ENCODE measurements at regions not wholly inside any gene's neighbourhood (a gene's known extent, or its start where the extent isn't known, plus 50 kb on each side); places are given as distances from the start of the nearest gene placed in this dataset.
"Not testable (repeated sequence)": the region's sequence is repeated elsewhere in the genome, so short reads cannot be mapped to it uniquely, and the experiment has no call there.

DNA sequence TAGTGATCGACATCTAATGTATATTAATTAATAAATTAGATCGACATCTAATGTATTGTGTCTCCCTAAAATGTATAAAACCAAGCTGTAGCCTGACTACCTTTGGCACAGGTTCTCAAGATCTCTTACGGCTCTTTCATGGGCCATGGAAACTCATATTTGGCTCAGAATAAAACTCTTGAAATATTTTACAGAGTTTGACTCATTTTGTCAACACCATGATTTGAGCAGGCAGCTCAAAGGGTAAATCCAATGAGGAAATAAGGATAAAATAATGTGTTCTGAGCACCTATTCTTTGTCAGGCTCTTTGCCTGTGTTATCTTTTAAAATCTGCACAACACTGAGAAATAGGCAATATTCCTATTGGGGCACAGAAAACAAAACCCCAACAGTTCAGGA, 223.4 kb upstream of the DUSP10 start:
- TF ChIP-seq, protein P1, sequence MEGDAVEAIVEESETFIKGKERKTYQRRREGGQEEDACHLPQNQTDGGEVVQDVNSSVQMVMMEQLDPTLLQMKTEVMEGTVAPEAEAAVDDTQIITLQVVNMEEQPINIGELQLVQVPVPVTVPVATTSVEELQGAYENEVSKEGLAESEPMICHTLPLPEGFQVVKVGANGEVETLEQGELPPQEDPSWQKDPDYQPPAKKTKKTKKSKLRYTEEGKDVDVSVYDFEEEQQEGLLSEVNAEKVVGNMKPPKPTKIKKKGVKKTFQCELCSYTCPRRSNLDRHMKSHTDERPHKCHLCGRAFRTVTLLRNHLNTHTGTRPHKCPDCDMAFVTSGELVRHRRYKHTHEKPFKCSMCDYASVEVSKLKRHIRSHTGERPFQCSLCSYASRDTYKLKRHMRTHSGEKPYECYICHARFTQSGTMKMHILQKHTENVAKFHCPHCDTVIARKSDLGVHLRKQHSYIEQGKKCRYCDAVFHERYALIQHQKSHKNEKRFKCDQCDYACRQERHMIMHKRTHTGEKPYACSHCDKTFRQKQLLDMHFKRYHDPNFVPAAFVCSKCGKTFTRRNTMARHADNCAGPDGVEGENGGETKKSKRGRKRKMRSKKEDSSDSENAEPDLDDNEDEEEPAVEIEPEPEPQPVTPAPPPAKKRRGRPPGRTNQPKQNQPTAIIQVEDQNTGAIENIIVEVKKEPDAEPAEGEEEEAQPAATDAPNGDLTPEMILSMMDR (conservative IDR thresholded peaks at IDR 0.05; ENCODE audit: low read depth, low read length) = no peak
- H3K4me3 ChIP-seq (ENCODE audit: low read depth, low read length) = no peak overlapping the region
- DNase-seq (ENCODE audit: low read depth) = no peak

DNA sequence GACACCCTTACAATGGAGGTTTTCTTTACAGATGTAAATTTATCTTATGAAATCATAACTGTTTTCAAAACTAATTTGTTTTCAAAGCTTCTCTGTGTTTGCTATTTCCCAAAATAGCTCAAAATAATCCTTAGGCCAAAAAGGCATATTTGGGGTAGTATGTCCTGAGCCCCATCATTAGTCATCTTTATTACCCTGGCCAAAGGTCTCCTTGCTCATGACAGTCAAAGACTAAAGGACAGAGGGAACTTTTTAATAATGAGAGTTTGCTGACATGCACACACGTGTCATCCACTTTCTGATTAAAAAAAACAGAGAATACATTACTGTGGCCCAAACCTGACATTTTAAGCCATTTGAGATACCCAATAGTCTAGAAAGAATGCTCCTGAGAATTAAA, 221.9 kb upstream of the DUSP10 start:
- no peak overlapping the region for H3K4me3 ChIP-seq (ENCODE audit: low read depth, low read length)
- TF ChIP-seq, protein P1 (conservative IDR thresholded peaks at IDR 0.05; ENCODE audit: low read depth, low read length) = no peak
- no peak for DNase-seq (ENCODE audit: low read depth)

DNA sequence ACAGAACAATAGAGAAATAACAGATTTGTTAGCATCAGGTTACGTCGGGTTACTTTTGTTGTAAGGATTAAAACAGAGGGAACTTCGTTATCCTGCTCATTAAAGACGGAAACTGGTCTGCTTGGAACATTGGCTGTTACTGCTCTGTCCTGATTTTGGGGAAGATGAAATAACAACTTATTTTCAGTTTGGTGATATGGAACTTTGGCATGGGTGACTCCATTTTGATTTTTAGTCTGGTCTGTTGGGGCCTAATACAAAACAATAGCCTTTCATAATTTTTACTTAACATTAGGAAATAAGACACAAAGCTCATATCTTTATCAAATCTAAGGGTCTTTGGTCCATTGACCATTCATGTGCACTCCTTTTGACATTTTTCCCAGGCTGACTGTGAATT, 220.5 kb upstream of the DUSP10 start:
- TF ChIP-seq, protein P1 (conservative IDR thresholded peaks at IDR 0.05; ENCODE audit: low read depth, low read length) = no peak
- no peak overlapping the region for H3K4me3 ChIP-seq (ENCODE audit: low read depth, low read length)
- DNase-seq (ENCODE audit: low read depth) = no peak

DNA sequence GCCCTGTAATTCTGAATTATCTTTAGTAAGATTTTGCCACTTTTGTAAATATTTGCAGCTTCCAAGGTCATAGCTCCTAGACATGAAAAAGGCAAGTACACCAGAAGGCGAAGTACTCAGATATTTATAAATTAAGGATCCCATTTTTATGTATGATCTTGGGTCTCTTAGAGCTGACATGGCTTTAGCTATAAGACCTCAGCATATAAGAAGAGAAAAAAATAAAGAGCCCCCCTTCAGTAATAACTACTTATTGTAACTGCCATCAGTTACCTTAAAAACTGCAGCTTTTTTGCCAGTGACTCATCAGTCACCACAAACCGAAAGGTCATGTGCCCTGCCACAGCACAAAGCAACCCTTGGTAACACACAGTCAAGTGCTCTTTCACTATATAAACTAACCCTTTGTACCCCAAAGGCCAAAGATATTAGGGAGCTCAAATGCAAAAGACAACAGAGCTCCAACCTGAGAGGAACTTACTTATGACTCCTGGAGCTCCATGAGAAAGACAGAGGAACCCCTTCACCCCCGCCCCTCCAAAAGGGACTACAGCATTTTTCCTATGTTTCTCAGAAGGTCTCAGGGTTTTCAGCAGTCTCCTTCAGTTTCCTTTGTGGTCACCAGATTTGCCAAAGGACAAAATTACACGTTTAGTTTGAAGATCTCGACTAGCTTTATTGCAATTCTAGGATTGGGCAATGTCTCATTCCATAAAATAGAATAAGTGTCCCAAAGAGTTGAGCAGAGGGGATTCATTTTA, 219.8 kb upstream of the DUSP10 start:
- TF ChIP-seq, protein P1 (conservative IDR thresholded peaks at IDR 0.05; ENCODE audit: low read depth, low read length) = no peak
- peak; percentile 63 for DNase-seq (ENCODE audit: low read depth)

DNA sequence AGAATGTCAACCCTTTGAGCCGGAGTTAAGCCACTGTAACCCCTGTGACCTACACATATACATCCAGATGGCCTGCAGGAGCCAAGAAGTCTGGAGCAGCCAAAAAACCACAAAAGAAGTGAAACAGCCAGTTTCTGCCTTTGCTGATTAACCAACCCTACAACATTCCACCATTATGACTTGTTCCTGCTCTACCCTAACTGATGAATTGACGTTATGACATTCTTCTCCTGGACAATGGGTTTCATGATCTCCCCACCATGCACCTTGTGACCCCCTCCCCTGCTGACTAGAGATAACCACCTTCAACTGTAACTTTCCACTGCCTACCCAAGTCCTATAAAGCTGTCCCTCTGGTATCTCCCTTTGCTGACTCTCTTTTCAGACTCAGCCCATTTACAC, 216.3 kb upstream of the DUSP10 start:
- not testable (repeated sequence) for H3K4me3 ChIP-seq (ENCODE audit: low read depth, low read length)
- DNase-seq (ENCODE audit: low read depth) = peak; percentile 51

More for the DNA sequence above, 219.8 kb upstream of the DUSP10 start:
- no peak overlapping the region for H3K4me3 ChIP-seq (ENCODE audit: low read depth, low read length)

DNA sequence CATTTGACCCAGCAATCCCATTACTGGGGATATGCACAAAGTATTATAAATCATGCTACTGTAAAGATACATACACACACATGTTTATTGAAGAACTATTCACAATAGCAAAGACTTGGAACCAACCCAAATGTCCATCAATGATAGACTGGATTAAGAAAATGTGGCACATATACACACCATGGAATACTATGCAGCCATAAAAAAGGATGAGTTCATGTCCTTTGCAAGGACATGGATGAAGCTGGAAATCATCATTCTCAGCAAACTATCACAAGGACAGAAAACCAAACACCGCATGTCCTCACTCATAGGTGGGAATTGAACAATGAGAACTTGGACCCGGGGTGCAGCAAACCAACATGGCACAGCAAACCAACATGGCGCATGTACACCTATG, 215.5 kb upstream of the DUSP10 start:
- not testable (repeated sequence) for H3K4me3 ChIP-seq (ENCODE audit: low read depth, low read length); DNase-seq (ENCODE audit: low read depth)

DNA sequence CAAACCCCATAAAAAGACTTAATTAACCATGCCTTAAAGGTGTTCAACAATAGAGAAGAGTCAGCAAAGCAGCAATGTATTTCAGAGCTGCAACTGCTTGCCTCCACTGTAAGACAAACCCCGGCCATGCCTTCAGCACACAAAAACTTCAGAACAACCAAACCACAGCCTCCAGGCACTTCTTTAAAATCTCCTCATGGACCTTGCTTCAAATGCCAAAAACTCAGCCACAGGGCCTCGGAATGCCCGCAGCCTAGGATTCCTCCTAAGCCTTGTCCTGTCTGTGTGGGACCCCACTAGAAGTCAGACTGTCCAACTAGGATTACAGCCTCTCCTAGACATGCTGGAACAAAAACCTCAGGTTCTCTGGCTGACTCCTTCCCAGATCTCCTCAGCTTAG, 208.1 kb upstream of the DUSP10 start:
- TF ChIP-seq, protein P1 (conservative IDR thresholded peaks at IDR 0.05; ENCODE audit: low read depth, low read length) = no peak
- DNase-seq (ENCODE audit: low read depth) = no peak

DNA sequence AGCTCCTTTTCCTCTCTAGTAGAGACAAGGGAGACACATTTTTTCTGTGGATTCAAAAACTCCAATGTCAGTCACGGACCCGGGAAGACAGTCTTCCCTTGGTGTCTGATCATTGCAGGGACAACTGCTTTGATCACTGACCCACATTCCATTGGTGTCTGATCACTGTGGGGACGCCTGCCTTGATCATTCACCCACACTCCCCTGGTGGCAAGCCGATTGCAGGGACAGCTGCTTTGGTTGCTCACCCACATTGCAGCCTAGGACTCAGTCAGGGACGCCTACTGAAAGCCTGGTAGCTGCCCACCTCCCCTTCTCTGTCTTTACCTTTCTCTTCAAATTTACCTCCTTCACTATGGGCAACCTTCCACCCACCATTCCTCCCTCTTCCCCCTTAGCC, 206.6 kb upstream of the DUSP10 start:
- DNase-seq (ENCODE audit: low read depth) = no peak
- H3K4me3 ChIP-seq (ENCODE audit: low read depth, low read length) = no peak overlapping the region
- TF ChIP-seq, protein P1 (conservative IDR thresholded peaks at IDR 0.05; ENCODE audit: low read depth, low read length) = no peak

More for the DNA sequence above, 208.1 kb upstream of the DUSP10 start:
- no peak overlapping the region for H3K4me3 ChIP-seq (ENCODE audit: low read depth, low read length)
